Caco-2 (cell line): ENCODE measurements at regions not wholly inside any gene's neighbourhood (a gene's known extent, or its start where the extent isn't known, plus 50 kb on each side); places are given as distances from the start of the nearest gene placed in this dataset.

Experiments used
- BruUV-seq: library from RNA; stranded (reverse); fragments of 400-500 nt; replicated peaks from 2 replicates; lab custom pipeline; 2021; lab: Mats Ljungman, UMichigan
- CTCF ChIA-PET: fragments of 300-600 bp; sonication (Branson Sonifier 250); formaldehyde crosslinking; loops from one replicate; lab custom pipeline; 2022; ENCODE audit warnings: antibody characterized with exemption; lab: Charles Lee
- POLR2A ChIA-PET: fragments of 300-600 bp; sonication (Branson Sonifier 250); formaldehyde crosslinking; loops from one replicate; lab custom pipeline; 2022; ENCODE audit warnings: antibody characterized with exemption; lab: Charles Lee
- DNase-seq, 2 experiments: peaks; one replicate each; pipeline versions ENCODE4 v3.0.0 to v3.0.0-alpha.2; 2020 to 2022
- H3K27me3 ChIP-seq: replicated peaks from 2 replicates; pipeline ENCODE4 v1.6.0; 2011; ENCODE audit warnings: low read length; ENCODE audit not compliant: control insufficient read depth, insufficient read depth
- H3K36me3 ChIP-seq: 2 replicates; pipeline ENCODE4 v1.5.1; 2011; ENCODE audit warnings: low read length; ENCODE audit not compliant: control insufficient read depth, insufficient read depth
- H3K4me1 ChIP-seq: fragments of 250-450 bp; sonication (Bioruptor Pico); 2 replicates; pipeline ENCODE4 v1.5.1; 2020; ENCODE audit warnings: mild to moderate bottlenecking
- H3K4me3 ChIP-seq: 2 replicates; pipeline ENCODE4 v1.5.1; 2011; ENCODE audit warnings: low read depth, mild to moderate bottlenecking, control low read depth, low read length
- H3K9me3 ChIP-seq: fragments of 250-450 bp; sonication (Bioruptor Pico); 2 replicates; pipeline ENCODE4 v1.5.1; 2020; ENCODE audit warnings: mild to moderate bottlenecking, moderate library complexity
- H3K27ac Mint-ChIP-seq: one replicate; pipeline ENCODE4 v1.8.0; 2022; ENCODE audit warnings: mixed read lengths; ENCODE audit not compliant: unreplicated experiment
- H3K27me3 Mint-ChIP-seq: one replicate; pipeline ENCODE4 v1.8.0; 2022; ENCODE audit warnings: mixed read lengths; ENCODE audit not compliant: insufficient read depth, unreplicated experiment
- H3K36me3 Mint-ChIP-seq: one replicate; pipeline ENCODE4 v1.8.0; 2022; ENCODE audit warnings: mild to moderate bottlenecking, mixed read lengths; ENCODE audit not compliant: insufficient read depth, unreplicated experiment
- H3K4me1 Mint-ChIP-seq: one replicate; pipeline ENCODE4 v1.8.0; 2022; ENCODE audit warnings: low read depth, mixed read lengths; ENCODE audit not compliant: unreplicated experiment
- H3K4me3 Mint-ChIP-seq: one replicate; pipeline ENCODE4 v1.8.0; 2022; ENCODE audit warnings: mild to moderate bottlenecking, moderate library complexity, mixed read lengths; ENCODE audit not compliant: unreplicated experiment
- H3K9me3 Mint-ChIP-seq: one replicate; pipeline ENCODE4 v1.8.0; 2022; ENCODE audit warnings: mixed read lengths; ENCODE audit not compliant: unreplicated experiment
- intact Hi-C: fragments of 100-400 bp; cut with micrococcal nuclease; formaldehyde crosslinking; loops from one replicate; pipeline ENCODE4 v1.10.0; 2022; ENCODE audit not compliant: unreplicated experiment
- TF ChIP-seq, protein P1 (sequence below), 2 experiments: fragments of 200-600 bp in 1 of 2; IDR thresholded peaks; 1 replicate in 1 of 2; 2 replicates in 1 of 2; pipeline versions ENCODE4 v1.5.1 to v1.8.0; 2011 to 2022; ENCODE audit warnings: antibody characterized with exemption in 1 of 2, control low read depth in 1 of 2, inconsistent platforms in 1 of 2, low read depth in 1 of 2, low read length in 1 of 2, mild to moderate bottlenecking in 1 of 2, moderate library complexity in 1 of 2; ENCODE audit not compliant: insufficient read depth in 1 of 2, severe bottlenecking in 1 of 2, unreplicated experiment in 1 of 2

DNA sequence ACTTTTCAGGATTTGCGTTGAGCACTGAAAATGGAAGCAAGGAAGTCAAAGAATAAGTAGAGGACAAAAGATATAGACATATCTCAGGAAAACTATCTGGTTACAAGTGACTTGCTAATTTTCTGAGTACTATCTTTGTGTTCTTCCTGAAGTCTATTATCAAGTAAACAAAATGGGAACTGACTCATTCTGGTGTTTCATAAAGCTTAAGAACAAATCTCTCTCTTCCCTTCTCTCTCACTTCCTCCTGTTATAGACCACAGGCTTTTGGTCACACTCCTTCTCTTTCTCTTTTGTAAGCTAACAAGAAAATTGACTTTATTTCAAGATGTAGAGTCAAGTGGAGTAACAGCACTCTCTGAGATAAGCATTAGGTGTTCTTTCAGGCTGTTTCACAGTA lies 406.6 kb upstream of the SYT1 start:
- no peak overlapping the region for H3K4me3 ChIP-seq
- CTCF ChIA-PET, result no interaction called here
- Mint-ChIP-seq H3K27me3 (no peaks in the 10 kb centered on the region), H3K4me3 (no peak overlapping the region), H3K9me3 (no peaks in the 10 kb centered on the region), H3K27ac (no peak overlapping the region), H3K36me3 (no peaks in the 10 kb centered on the region), H3K4me1 (no peaks in the 10 kb centered on the region)
- no peak for DNase-seq
- TF ChIP-seq, protein P1, sequence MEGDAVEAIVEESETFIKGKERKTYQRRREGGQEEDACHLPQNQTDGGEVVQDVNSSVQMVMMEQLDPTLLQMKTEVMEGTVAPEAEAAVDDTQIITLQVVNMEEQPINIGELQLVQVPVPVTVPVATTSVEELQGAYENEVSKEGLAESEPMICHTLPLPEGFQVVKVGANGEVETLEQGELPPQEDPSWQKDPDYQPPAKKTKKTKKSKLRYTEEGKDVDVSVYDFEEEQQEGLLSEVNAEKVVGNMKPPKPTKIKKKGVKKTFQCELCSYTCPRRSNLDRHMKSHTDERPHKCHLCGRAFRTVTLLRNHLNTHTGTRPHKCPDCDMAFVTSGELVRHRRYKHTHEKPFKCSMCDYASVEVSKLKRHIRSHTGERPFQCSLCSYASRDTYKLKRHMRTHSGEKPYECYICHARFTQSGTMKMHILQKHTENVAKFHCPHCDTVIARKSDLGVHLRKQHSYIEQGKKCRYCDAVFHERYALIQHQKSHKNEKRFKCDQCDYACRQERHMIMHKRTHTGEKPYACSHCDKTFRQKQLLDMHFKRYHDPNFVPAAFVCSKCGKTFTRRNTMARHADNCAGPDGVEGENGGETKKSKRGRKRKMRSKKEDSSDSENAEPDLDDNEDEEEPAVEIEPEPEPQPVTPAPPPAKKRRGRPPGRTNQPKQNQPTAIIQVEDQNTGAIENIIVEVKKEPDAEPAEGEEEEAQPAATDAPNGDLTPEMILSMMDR (IDR thresholded peaks at IDR 0.05; ENCODE audit: insufficient read depth in 1 of 2, low read depth in 1 of 2, low read length in 1 of 2, severe bottlenecking in 1 of 2, unreplicated experiment in 1 of 2), result no peak
- intact Hi-C loops, result no loop called here
- no peaks in the 10 kb centered on the region for H3K9me3 ChIP-seq
- POLR2A ChIA-PET, result no interaction called here
- H3K36me3 ChIP-seq, result no peaks in the 10 kb centered on the region
- H3K4me1 ChIP-seq, result no peaks in the 10 kb centered on the region
- BruUV-seq, result no TSS peak
- no peaks in the 10 kb centered on the region for H3K27me3 ChIP-seq

DNA sequence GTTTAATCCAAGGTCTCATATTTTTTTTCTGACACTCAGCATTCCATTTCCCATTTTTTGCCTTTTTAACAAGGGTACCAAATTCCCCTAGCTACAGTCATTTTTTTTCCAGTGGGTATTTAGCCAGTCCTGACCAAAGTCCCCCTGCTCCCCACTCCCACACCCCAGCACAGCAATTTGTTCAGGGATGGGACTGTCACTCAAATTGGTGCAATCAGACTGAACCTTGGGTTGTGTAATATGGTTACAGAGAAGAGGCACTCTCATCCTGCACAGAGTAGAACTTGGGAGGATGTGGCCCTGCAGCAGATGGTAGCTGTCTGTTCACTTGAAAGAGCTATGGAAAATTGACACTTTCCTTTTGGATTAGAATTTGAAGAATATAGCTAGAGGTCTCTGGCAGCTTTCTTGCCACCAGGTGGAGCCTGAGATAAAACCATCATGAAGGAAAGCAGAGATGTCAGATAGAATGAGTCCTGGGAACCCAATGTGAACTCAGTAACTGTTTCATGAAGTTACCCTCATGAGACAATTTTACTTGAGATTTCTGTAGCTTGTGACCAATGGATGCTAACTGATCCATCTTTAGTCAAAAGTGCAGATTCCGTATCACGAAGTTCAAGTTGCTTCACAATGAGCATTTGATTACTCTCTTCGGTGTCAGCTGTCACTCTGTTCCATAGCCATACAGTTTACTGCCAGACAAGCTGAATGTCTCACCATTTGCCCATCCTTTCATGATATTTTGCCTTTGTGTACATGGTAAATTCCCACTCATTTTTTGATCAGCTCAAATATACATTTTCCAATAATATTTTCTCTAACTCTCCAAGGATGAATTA lies 394.0 kb upstream of the SYT1 start:
- intact Hi-C loops, result loop anchor here (1.0 to 10.0 kb wide), 4 partner anchors 114 to 904 kb away; no protein-coding TSS in a partner anchor
- H3K27me3 Mint-ChIP-seq, result peaks cover 6% of the 10 kb centered on the region
- H3K4me1 ChIP-seq, result no peaks in the 10 kb centered on the region
- TF ChIP-seq, protein P1 (IDR thresholded peaks at IDR 0.05; ENCODE audit: insufficient read depth in 1 of 2, low read depth in 1 of 2, low read length in 1 of 2, severe bottlenecking in 1 of 2, unreplicated experiment in 1 of 2), result peak; percentile 65 to 74
- ChIA-PET POLR2A (no interaction called here), CTCF (interaction anchor here (0.6 to 1.0 kb wide), 5 partner anchors 99 to 904 kb away, joined by 3 to 4 read pairs (median 3); no protein-coding TSS in a partner anchor)
- H3K9me3 Mint-ChIP-seq, result no peaks in the 10 kb centered on the region
- BruUV-seq, result no TSS peak
- no peak overlapping the region for H3K4me3 ChIP-seq
- no peak overlapping the region for H3K4me3 Mint-ChIP-seq
- H3K4me1 Mint-ChIP-seq, result no peaks in the 10 kb centered on the region
- H3K36me3 ChIP-seq, result no peaks in the 10 kb centered on the region
- H3K9me3 ChIP-seq, result no peaks in the 10 kb centered on the region
- H3K36me3 Mint-ChIP-seq, result no peaks in the 10 kb centered on the region
- no peak overlapping the region for H3K27ac Mint-ChIP-seq
- H3K27me3 ChIP-seq, result no peaks in the 10 kb centered on the region
- peak; percentile 48 to 50 for DNase-seq

DNA sequence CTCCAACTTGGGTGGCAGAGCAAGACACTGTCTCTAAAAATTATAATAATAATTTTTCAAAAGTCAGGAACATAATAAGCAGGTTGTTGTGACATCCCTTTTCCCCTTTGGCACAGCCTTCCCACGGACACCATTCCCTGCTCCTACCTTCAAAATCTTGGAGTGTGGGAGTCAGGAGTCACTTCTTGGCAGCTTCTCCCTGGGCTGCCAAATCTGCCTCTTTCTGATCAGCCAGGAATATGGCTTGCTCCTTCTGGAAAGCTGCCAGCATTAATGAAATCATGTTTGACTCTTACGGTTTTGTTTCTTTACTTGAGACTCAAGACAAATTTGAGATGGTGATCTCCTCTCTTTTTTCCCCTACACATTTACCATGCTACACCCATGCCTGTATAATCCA lies 391.4 kb upstream of the SYT1 start:
- Mint-ChIP-seq H3K9me3 (no peaks in the 10 kb centered on the region), H3K27ac (no peak overlapping the region), H3K36me3 (no peaks in the 10 kb centered on the region), H3K4me1 (no peaks in the 10 kb centered on the region), H3K4me3 (no peak overlapping the region), H3K27me3 (peaks cover 5% of the 10 kb centered on the region)
- Histone ChIP-seq H3K4me1 (no peaks in the 10 kb centered on the region), H3K27me3 (no peaks in the 10 kb centered on the region), H3K9me3 (no peaks in the 10 kb centered on the region), H3K36me3 (no peaks in the 10 kb centered on the region), H3K4me3 (no peak overlapping the region)
- ChIA-PET CTCF (no interaction called here), POLR2A (no interaction called here)
- no TSS peak for BruUV-seq
- DNase-seq, result no peak
- TF ChIP-seq, protein P1 (IDR thresholded peaks at IDR 0.05; ENCODE audit: insufficient read depth in 1 of 2, low read depth in 1 of 2, low read length in 1 of 2, severe bottlenecking in 1 of 2, unreplicated experiment in 1 of 2), result no peak
- intact Hi-C loops, result loop anchor here (10.0 kb wide), 1 partner anchor 872 kb away; no protein-coding TSS in a partner anchor
